HG03378 (cell line): ENCODE measurements at regions not wholly inside any gene's neighbourhood (a gene's known extent, or its start where the extent isn't known, plus 50 kb on each side); places are given as distances from the start of the nearest gene placed in this dataset.

Experiments used
- ATAC-seq: cut with Tn5 transposase; IDR thresholded peaks from one replicate; pipeline ENCODE4 v1.9.1; 2021; ENCODE audit warnings: mild to moderate bottlenecking, moderate library complexity; ENCODE audit not compliant: unreplicated experiment

- no peak for ATAC-seq
These were observed 68.4 kb upstream of the SMARCA2 start for GRCh38 chr9:1946526-1947283.

- no peak for ATAC-seq
These were observed 67.7 kb upstream of the SMARCA2 start for GRCh38 chr9:1947438-1947837.

DNA sequence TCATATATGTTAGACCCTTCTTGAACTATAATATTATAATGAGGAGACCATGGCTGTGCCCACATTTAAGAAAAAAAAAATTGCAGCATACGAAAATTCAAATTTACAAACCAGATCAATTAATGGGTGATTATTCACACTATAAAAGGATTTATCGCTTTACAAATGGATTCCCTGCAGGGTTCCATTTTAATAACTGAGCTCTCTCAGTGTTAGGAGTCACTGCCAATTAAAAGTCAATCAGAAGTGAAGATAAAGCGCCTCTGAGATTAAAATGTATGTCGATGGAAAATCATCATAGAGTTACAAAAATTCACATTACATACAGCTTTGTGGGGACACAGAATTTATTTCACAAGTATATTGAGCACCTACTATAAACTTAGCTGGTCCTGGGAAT is 66.6 kb upstream of the SMARCA2 start:
- no peak for ATAC-seq

GRCh38 chr9:1951446-1951845 is 63.7 kb upstream of the SMARCA2 start:
- no peak for ATAC-seq

GRCh38 chr9:1952001-1952400 is 63.1 kb upstream of the SMARCA2 start:
- ATAC-seq, result no peak

GRCh38 chr9:1954238-1954637 is 60.9 kb upstream of the SMARCA2 start:
- no peak for ATAC-seq

DNA sequence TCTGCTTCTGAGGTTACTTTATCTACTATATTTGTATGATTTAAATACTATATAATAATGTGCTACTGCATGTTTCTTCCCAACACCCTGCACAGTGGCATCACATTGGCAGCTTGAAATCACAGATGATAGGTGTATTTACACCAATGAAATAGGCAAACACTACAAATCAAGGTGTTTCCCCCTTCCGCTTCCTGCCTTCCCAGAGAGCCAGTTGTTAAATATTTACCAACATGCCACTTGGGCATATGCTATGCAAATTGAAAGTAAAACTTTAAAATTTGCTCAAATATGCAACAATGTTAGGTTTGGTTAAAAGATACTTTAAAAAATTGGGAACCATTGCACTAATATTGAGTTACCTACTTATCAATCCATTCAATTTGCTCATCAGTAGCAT is 58.2 kb upstream of the SMARCA2 start:
- ATAC-seq, result no peak

- no peak for ATAC-seq
These were observed 57.3 kb upstream of the SMARCA2 start for GRCh38 chr9:1957856-1958255.

DNA sequence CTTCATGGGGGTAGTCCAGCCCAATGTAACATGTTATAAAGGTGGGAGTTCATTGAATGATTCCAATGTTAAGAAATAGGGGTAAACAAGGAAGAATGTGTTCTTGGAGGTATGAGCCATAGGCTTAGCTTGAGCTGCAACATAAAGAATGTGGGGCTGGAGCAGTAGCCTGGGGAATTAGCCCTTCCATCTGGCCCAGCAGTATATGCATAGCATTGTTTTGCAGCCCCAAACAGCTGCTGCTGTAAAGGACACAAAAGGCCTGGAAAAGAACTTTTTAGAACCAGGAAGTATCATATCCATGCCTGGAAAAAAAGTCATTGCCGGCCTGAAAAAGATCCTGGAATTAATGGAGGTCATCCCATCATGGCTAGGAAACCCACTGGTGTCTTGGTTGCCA is 55.8 kb upstream of the SMARCA2 start:
- no peak for ATAC-seq

DNA sequence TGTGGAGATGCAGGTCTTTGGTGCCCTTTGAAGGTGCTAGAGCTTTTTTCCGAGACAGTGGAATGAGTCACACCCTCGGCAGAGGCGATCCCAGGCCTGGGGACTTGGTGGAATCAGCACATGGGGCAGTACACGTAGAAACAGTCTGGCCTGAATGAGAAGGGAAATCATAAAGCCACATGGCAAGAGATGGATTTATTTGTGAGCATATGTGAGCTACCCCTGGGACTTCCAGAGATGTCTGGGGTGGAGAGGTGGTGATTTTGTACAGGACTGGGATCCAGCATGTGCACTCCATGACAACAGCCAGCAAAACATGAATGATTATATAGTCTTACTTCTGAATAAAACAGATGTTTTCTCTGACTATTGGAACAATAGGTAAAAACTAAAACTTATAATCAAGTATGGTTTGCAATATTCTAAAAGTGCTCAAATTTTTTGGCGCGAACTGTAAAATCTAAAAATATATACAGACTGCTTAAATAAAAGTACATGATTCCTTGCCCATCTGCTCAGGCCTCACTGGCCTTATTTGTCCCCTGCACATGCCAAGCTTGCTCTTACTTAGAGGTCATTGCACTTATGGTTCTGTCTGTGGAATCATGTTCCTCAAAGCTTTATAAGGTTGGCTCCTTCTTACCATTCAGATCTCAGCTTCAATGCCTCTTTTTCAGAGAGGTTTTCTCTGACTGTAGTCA is 54.7 kb upstream of the SMARCA2 start:
- ATAC-seq, result no peak

DNA sequence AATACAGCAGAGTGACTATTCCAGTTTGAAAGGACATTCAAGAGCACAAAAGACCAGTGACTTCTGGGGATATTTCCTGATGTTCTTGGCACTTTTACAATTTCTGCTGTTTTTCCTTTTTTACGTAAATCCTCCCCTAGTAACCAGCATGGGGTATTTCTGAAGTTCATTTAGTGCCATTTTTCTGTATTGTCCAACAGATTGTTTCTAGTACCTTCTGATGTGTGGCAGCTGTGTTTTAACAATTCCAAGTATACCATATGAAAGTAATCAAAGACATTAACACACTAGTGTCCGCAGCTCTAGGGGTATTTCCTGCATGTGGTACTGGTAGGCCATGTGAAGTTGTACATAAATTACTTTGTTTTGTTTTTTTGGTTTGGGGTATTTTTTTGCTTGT is 53.0 kb upstream of the SMARCA2 start:
- ATAC-seq, result no peak

GRCh38 chr9:1962588-1963106 is 52.5 kb upstream of the SMARCA2 start:
- no peak for ATAC-seq

DNA sequence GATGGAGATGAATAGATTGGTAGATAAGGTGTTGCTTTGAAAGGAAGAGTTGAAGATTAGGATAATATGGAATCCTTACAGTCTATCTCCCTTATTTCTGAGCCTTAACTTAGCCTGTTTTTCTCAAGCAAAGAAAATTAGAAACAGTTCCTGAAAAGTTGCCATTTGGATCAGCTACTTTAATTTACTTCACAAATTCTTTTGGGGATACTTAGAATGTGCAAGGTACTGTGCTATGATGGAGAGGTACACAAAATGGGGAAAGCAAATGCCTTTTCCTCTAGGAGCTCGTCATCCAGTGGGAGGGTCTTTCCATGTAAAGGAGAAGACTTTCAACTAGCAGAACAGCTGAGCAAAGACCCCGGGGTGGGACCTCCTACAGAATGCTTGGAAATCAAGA is 51.1 kb upstream of the SMARCA2 start:
- no peak for ATAC-seq
